ENCODE measurements at regions not wholly inside any gene's neighbourhood (a gene's known extent, or its start where the extent isn't known, plus 50 kb on each side); places are given as distances from the start of the nearest gene placed in this dataset.

DNA sequence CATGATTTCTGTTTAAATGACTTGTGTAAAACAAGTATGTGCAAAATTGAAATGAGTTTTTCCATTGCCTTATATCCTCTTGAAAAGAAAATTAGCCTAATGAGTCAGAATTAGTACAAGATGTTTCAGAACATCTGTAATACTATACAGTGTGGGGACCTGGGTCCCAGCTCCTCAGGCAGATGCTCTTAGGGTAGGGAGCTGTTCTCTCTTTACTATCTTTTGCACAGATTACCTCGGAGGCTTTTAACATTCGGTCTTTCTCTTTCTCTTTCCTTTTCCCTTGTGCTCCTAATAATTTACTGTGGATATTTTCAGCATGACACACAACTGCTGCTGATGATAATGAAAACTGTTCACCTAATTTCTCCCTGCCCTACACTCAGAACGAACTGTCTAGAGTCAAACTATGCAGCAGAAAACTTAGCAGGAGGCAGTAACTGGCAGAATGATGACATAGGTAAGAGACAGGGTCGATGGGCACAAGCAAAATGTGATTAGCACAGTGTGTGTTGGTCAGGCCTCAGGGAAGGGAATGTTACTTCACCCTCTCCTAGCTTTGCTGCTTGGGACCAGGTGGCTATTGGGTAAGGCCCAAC lies 455.3 kb downstream of the PDHA2 start:
- TF ChIP-seq POLR2A (IDR thresholded peaks at IDR 0.05; ENCODE audit: low read depth, low read length) (no peak), POLR2AphosphoS5 (IDR thresholded peaks at IDR 0.05; ENCODE audit: low read depth, low read length) (no peak)
